Nephron progenitor cell (in vitro differentiated cells): ENCODE measurements at regions not wholly inside any gene's neighbourhood (a gene's known extent, or its start where the extent isn't known, plus 50 kb on each side); places are given as distances from the start of the nearest gene placed in this dataset.

Experiments used
- DNase-seq: peaks from one replicate; pipeline ENCODE4 v3.0.0; 2021
- H3K27ac Mint-ChIP-seq: 2 replicates; pipeline ENCODE4 v1.8.0; 2021; ENCODE audit warnings: mild to moderate bottlenecking, moderate library complexity, mixed read lengths
- H3K27me3 Mint-ChIP-seq: 2 replicates; pipeline ENCODE4 v1.8.0; 2021; ENCODE audit warnings: mild to moderate bottlenecking, low read depth, mixed read lengths; ENCODE audit not compliant: poor library complexity
- H3K36me3 Mint-ChIP-seq: 2 replicates; pipeline ENCODE4 v1.8.0; 2021; ENCODE audit warnings: low read depth, mixed read lengths
- H3K4me1 Mint-ChIP-seq: 2 replicates; pipeline ENCODE4 v1.8.0; 2021; ENCODE audit warnings: mixed read lengths
- H3K4me3 Mint-ChIP-seq: 2 replicates; pipeline ENCODE4 v1.8.0; 2021; ENCODE audit warnings: mild to moderate bottlenecking, moderate library complexity, mixed read lengths
- H3K9me3 Mint-ChIP-seq: 2 replicates; pipeline ENCODE4 v1.8.0; 2021; ENCODE audit warnings: mild to moderate bottlenecking, moderate library complexity, mixed read lengths
- CTCF ChIP-seq: fragments of 200-600 bp; sonication (generic); IDR thresholded peaks from 2 replicates; pipeline ENCODE4 v1.5.0; 2021; ENCODE audit warnings: antibody characterized with exemption

GRCh38 chr12:107284692-107285091 is 191.3 kb upstream of the CRY1 start:
- Mint-ChIP-seq H3K4me3 (no peak overlapping the region), H3K27ac (no peak overlapping the region), H3K36me3 (no peaks in the 10 kb centered on the region), H3K27me3 (peaks cover 13% of the 10 kb centered on the region), H3K9me3 (peaks cover 4% of the 10 kb centered on the region), H3K4me1 (no peaks in the 10 kb centered on the region)
- TF ChIP-seq CTCF: no peak
- DNase-seq: no peak

- TF ChIP-seq CTCF: no peak
- Mint-ChIP-seq H3K36me3 (no peaks in the 10 kb centered on the region), H3K4me1 (no peaks in the 10 kb centered on the region), H3K9me3 (peaks cover 4% of the 10 kb centered on the region), H3K27me3 (peaks cover 21% of the 10 kb centered on the region), H3K27ac (no peak overlapping the region), H3K4me3 (no peak overlapping the region)
- DNase-seq: no peak
Observed at GRCh38 chr12:107287436-107288413, 194.4 kb upstream of the CRY1 start.

- H3K27me3 Mint-ChIP-seq: peaks cover 22% of the 10 kb centered on the region
- no peak for TF ChIP-seq CTCF
- no peaks in the 10 kb centered on the region for H3K4me1 Mint-ChIP-seq
- no peaks in the 10 kb centered on the region for H3K36me3 Mint-ChIP-seq
- no peak for DNase-seq
- no peak overlapping the region for H3K27ac Mint-ChIP-seq
- no peak overlapping the region for H3K4me3 Mint-ChIP-seq
- peaks cover 4% of the 10 kb centered on the region for H3K9me3 Mint-ChIP-seq
Observed at GRCh38 chr12:107288414-107289127, 195.2 kb upstream of the CRY1 start.

GRCh38 chr12:107291018-107291417 is 197.7 kb upstream of the CRY1 start:
- Mint-ChIP-seq H3K27me3 (peaks cover 28% of the 10 kb centered on the region), H3K4me3 (no peak overlapping the region), H3K27ac (no peak overlapping the region), H3K4me1 (no peaks in the 10 kb centered on the region), H3K9me3 (no peaks in the 10 kb centered on the region), H3K36me3 (no peaks in the 10 kb centered on the region)
- TF ChIP-seq CTCF: no peak
- DNase-seq: no peak

GRCh38 chr12:107296681-107297089 is 203.3 kb upstream of the CRY1 start:
- Mint-ChIP-seq H3K27ac (no peak overlapping the region), H3K27me3 (peaks cover 32% of the 10 kb centered on the region), H3K4me1 (no peaks in the 10 kb centered on the region), H3K36me3 (no peaks in the 10 kb centered on the region), H3K9me3 (no peaks in the 10 kb centered on the region), H3K4me3 (no peak overlapping the region)
- no peak for DNase-seq
- no peak for TF ChIP-seq CTCF
